ENCODE measurements at regions not wholly inside any gene's neighbourhood (a gene's known extent, or its start where the extent isn't known, plus 50 kb on each side); places are given as distances from the start of the nearest gene placed in this dataset.

DNA sequence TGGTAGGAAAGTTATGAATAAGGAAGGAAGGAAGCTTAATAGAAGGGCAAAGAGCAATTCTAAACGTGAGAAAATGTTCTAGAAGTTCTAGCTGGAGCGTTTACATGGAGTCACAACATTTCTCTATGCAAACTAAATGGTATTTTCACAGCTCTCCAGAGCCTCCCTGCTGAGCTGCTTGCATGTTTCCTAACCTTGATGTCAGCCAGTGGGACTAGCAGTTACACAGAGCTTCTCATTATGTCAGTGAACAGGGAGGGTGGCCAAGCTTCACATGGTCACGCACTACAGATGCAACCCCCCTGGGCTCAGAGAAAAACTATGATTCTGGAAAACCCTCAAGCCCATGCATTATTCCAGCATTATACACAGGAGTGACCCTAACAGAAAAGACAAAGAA lies 153.4 kb upstream of the CCDC150 start:
- DNase-seq (ENCODE audit: low read depth, low spot score) (no peak), ATAC-seq (no peak)
- ChIA-PET POLR2A (no interaction called here), RAD21 (ENCODE audit: low non-redundant PET in 1 of 2, low total read pairs in 2 of 2, uncharacterized antibody in 2 of 2, unreplicated experiment in 2 of 2) (no interaction called here), CTCF (no interaction called here)
- no peaks in the 10 kb centered on the region for H3K36me3 ChIP-seq (ENCODE audit: control insufficient read depth in 1 of 2, insufficient read depth in 2 of 2, low read length in 2 of 2)
- H3K79me2 ChIP-seq (ENCODE audit: insufficient read depth, low read length), result no peaks in the 10 kb centered on the region
- H3K4me3 ChIP-seq (replicated peaks in 1 of 2; ENCODE audit: low read depth in 1 of 2, low read length in 2 of 2), result no peak overlapping the region
- no peak overlapping the region for H3K9ac ChIP-seq (ENCODE audit: low read length)
- TF ChIP-seq ZFX (IDR thresholded peaks at IDR 0.05), result no peak
- TF ChIP-seq TCF7L2 (IDR thresholded peaks at IDR 0.05; ENCODE audit: borderline replicate concordance, extremely low read depth, insufficient read depth, insufficient read length), result no peak
- TF ChIP-seq, protein P1, sequence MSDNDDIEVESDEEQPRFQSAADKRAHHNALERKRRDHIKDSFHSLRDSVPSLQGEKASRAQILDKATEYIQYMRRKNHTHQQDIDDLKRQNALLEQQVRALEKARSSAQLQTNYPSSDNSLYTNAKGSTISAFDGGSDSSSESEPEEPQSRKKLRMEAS (IDR thresholded peaks at IDR 0.05), result no peak
- no peak for TF ChIP-seq EZH2 (IDR thresholded peaks at IDR 0.05)
- no peak for TF ChIP-seq POLR2AphosphoS5 (IDR thresholded peaks at IDR 0.05; ENCODE audit: low read depth, low read length)
- TF ChIP-seq FOSL1 (IDR thresholded peaks at IDR 0.05; ENCODE audit: low read depth), result no peak
- TF ChIP-seq CEBPB (IDR thresholded peaks at IDR 0.05; ENCODE audit: low read depth), result no peak
- TF ChIP-seq SIN3A (IDR thresholded peaks at IDR 0.05; ENCODE audit: low read depth), result no peak
- TF ChIP-seq POLR2A (IDR thresholded peaks at IDR 0.05; ENCODE audit: borderline replicate concordance, extremely low read depth, insufficient read depth, insufficient read length), result no peak
- TF ChIP-seq ZNF274 (IDR thresholded peaks at IDR 0.05; ENCODE audit: low read depth, low read length), result no peak
- no peak for TF ChIP-seq CTCF (IDR thresholded peaks at IDR 0.05 in 2 of 3, conservative IDR thresholded peaks at IDR 0.05 in 1 of 3; ENCODE audit: borderline replicate concordance in 1 of 3, insufficient read depth in 1 of 3, low read depth in 2 of 3, low read length in 2 of 3)
- no peak for TF ChIP-seq EGR1 (IDR thresholded peaks at IDR 0.05; ENCODE audit: low read depth)
- no peak for TF ChIP-seq YY1 (IDR thresholded peaks at IDR 0.05; ENCODE audit: extremely low read depth, insufficient replicate concordance, low read depth, low read length)
- TF ChIP-seq ELF1 (IDR thresholded peaks at IDR 0.05; ENCODE audit: borderline replicate concordance, low read depth), result no peak
- no peak overlapping the region for H3K4me2 ChIP-seq (ENCODE audit: low read length)
- H3K27ac ChIP-seq (ENCODE audit: low read depth, low read length), result no peak overlapping the region
- H3K9me2 ChIP-seq (ENCODE audit: insufficient read depth), result no peaks in the 10 kb centered on the region
- BruUV-seq (replicated peaks), result no TSS peak
- H4K20me1 ChIP-seq (ENCODE audit: insufficient read depth), result no peaks in the 10 kb centered on the region
- H3K27me3 ChIP-seq (ENCODE audit: insufficient read depth, low read length), result no peaks in the 10 kb centered on the region
- no peaks in the 10 kb centered on the region for H3K9me3 ChIP-seq (ENCODE audit: control insufficient read depth in 1 of 2, insufficient read depth in 1 of 2, low read depth in 1 of 2, low read length in 2 of 2)
- H2AFZ ChIP-seq (ENCODE audit: low read depth, low read length, poor library complexity, severe bottlenecking), result no peak overlapping the region
- intact Hi-C loops (cut with micrococcal nuclease), result no loop called here
- no peaks in the 10 kb centered on the region for H3K4me1 ChIP-seq (ENCODE audit: control insufficient read depth in 1 of 2, insufficient read depth in 2 of 2, low read length in 2 of 2)

Measured in HCT116 (cell line).